HCT116 (cell line): ENCODE measurements at regions not wholly inside any gene's neighbourhood (a gene's known extent, or its start where the extent isn't known, plus 50 kb on each side); places are given as distances from the start of the nearest gene placed in this dataset.
"Not testable (repeated sequence)": the region's sequence is repeated elsewhere in the genome, so short reads cannot be mapped to it uniquely, and the experiment has no call there.

Source experiments
- ATAC-seq: fragments of 200-7000 bp; cut with Tn5 transposase; 2 replicates; pipeline ENCODE4 v1.9.1; 2020; ENCODE audit warnings: mild to moderate bottlenecking, moderate library complexity
- BruUV-seq: library from RNA; stranded (reverse); fragments of 400-500 nt; replicated peaks from 2 replicates; lab custom pipeline; 2021; lab: Mats Ljungman, UMichigan
- CTCF ChIA-PET: fragments of 300-600 bp; sonication (Branson Sonifier 250); formaldehyde crosslinking; loops from one replicate; lab custom pipeline; 2021; ENCODE audit warnings: antibody characterized with exemption; lab: Charles Lee
- POLR2A ChIA-PET: fragments of 300-600, 350-600 bp; sonication (Branson Sonifier 250); formaldehyde crosslinking; loops from one replicate; lab custom pipeline; 2021; ENCODE audit warnings: antibody characterized with exemption; lab: Charles Lee
- RAD21 ChIA-PET, 2 experiments: fragments of 300-600 bp; sonication (Branson Sonifier 250); formaldehyde crosslinking; loops; one replicate each; lab custom pipeline; 2023; ENCODE audit warnings: low total read pairs in 2 of 2; ENCODE audit not compliant: uncharacterized antibody in 2 of 2, unreplicated experiment in 2 of 2, low non-redundant PET in 1 of 2; lab: Charles Lee
- DNase-seq: peaks from one replicate; pipeline ENCODE4 v3.0.0-alpha.2; 2010; ENCODE audit warnings: low read depth, low spot score
- H2AFZ ChIP-seq: fragments of 200-600 bp; shearing (Covaris generic), sonication (generic); 2 replicates; pipeline ENCODE4 v1.6.1; 2017; ENCODE audit warnings: low read depth, mixed run types, mixed read lengths, antibody characterized with exemption, low read length; ENCODE audit not compliant: poor library complexity, severe bottlenecking
- H3K27ac ChIP-seq: 2 replicates; pipeline ENCODE4 v1.5.1; 2012; ENCODE audit warnings: low read depth, low read length
- H3K27me3 ChIP-seq: fragments of 200-600 bp; sonication (generic); 2 replicates; pipeline ENCODE4 v1.6.1; 2016; ENCODE audit warnings: mixed run types, low read length, mixed read lengths; ENCODE audit not compliant: insufficient read depth
- H3K36me3 ChIP-seq, 2 experiments: fragments of 200-500 bp in 1 of 2; fragments of 200-600 bp in 1 of 2; sonication (Bioruptor generic) in 1 of 2; sonication (generic) in 1 of 2; 2 replicates each; pipeline versions ENCODE4 v1.5.1 to v1.6.1; 2014 to 2016; ENCODE audit warnings: low read length in 2 of 2, inconsistent platforms in 1 of 2, mixed read lengths in 1 of 2, mixed run types in 1 of 2; ENCODE audit not compliant: insufficient read depth in 2 of 2, control insufficient read depth in 1 of 2
- H3K4me1 ChIP-seq, 2 experiments: fragments of 200-600 bp in 1 of 2; sonication (generic) in 1 of 2; 2 replicates each; pipeline versions ENCODE4 v1.5.1 to v1.6.1; 2012 to 2017; ENCODE audit warnings: low read length in 2 of 2, inconsistent platforms in 1 of 2, mild to moderate bottlenecking in 1 of 2, mixed read lengths in 1 of 2, mixed run types in 1 of 2, moderate library complexity in 1 of 2; ENCODE audit not compliant: insufficient read depth in 2 of 2, control insufficient read depth in 1 of 2
- H3K4me2 ChIP-seq: fragments of 200-600 bp; sonication (generic); 2 replicates; pipeline ENCODE4 v1.6.1; 2017; ENCODE audit warnings: mixed run types, low read length, mixed read lengths
- H3K4me3 ChIP-seq, 2 experiments: fragments of 200-600 bp in 1 of 2; sonication (generic) in 1 of 2; replicated peaks in 1 of 2; 2 replicates each; pipeline ENCODE4 v1.5.1; 2011 to 2016; ENCODE audit warnings: low read length in 2 of 2, control low read depth in 1 of 2, low read depth in 1 of 2, mild to moderate bottlenecking in 1 of 2, mixed read lengths in 1 of 2, mixed run types in 1 of 2
- H3K79me2 ChIP-seq: fragments of 200-600 bp; sonication (generic); 2 replicates; pipeline ENCODE4 v1.6.1; 2017; ENCODE audit warnings: mild to moderate bottlenecking, mixed run types, low read length, moderate library complexity, mixed read lengths; ENCODE audit not compliant: insufficient read depth
- H3K9ac ChIP-seq: fragments of 200-600 bp; sonication (generic); 2 replicates; pipeline ENCODE4 v1.6.1; 2016; ENCODE audit warnings: low read length, mixed read lengths
- H3K9me2 ChIP-seq: fragments of 200-600 bp; sonication (generic), shearing (Covaris generic); 2 replicates; pipeline ENCODE4 v1.6.1; 2017; ENCODE audit warnings: mixed run types, mild to moderate bottlenecking, moderate library complexity; ENCODE audit not compliant: insufficient read depth
- H3K9me3 ChIP-seq, 2 experiments: fragments of 200-500 bp in 1 of 2; fragments of 200-600 bp in 1 of 2; sonication (Bioruptor generic) in 1 of 2; sonication (generic) in 1 of 2; 2 replicates each; pipeline ENCODE4 v1.6.1; 2014 to 2017; ENCODE audit warnings: low read length in 2 of 2, mixed read lengths in 2 of 2, inconsistent platforms in 1 of 2, low read depth in 1 of 2, mild to moderate bottlenecking in 1 of 2, mixed run types in 1 of 2, moderate library complexity in 1 of 2; ENCODE audit not compliant: control insufficient read depth in 1 of 2, insufficient read depth in 1 of 2
- H4K20me1 ChIP-seq: fragments of 200-600 bp; sonication (generic), shearing (Covaris generic); 2 replicates; pipeline ENCODE4 v1.6.1; 2017; ENCODE audit warnings: mixed run types, mild to moderate bottlenecking, moderate library complexity; ENCODE audit not compliant: insufficient read depth
- EGR1 ChIP-seq: IDR thresholded peaks from 2 replicates; pipeline ENCODE4 v1.6.1; 2012; ENCODE audit warnings: low read depth
- EZH2 ChIP-seq: fragments of 200-600 bp; sonication (generic); IDR thresholded peaks from 2 replicates; pipeline ENCODE4 v1.6.1; 2017; ENCODE audit warnings: antibody characterized with exemption, mixed run types
- FOSL1 ChIP-seq: IDR thresholded peaks from 2 replicates; pipeline ENCODE4 v1.6.1; 2012; ENCODE audit warnings: low read depth
- POLR2A ChIP-seq: IDR thresholded peaks from 2 replicates; pipeline ENCODE4 v1.7.0; 2011; ENCODE audit warnings: borderline replicate concordance; ENCODE audit not compliant: insufficient read depth, insufficient read length; ENCODE audit errors: extremely low read depth
- SRF ChIP-seq: IDR thresholded peaks from 2 replicates; pipeline ENCODE4 v1.6.1; 2012; ENCODE audit warnings: low read depth
- TCF7L2 ChIP-seq: IDR thresholded peaks from 2 replicates; pipeline ENCODE4 v1.7.0; 2011; ENCODE audit warnings: borderline replicate concordance, inconsistent platforms; ENCODE audit not compliant: insufficient read depth, insufficient read length; ENCODE audit errors: extremely low read depth
- intact Hi-C: fragments of 100-400 bp; cut with micrococcal nuclease; formaldehyde crosslinking; loops from 2 replicates; pipeline ENCODE4 v1.10.0; 2022
- TF ChIP-seq, protein P1 (sequence below): IDR thresholded peaks from 2 replicates; pipeline ENCODE4 v1.6.1; 2012
- TF ChIP-seq, protein P2 (sequence below): IDR thresholded peaks from 2 replicates; pipeline ENCODE4 v1.6.1; 2012
- TF ChIP-seq, protein P3 (sequence below): IDR thresholded peaks from 2 replicates; pipeline ENCODE4 v1.6.1; 2012; ENCODE audit warnings: low read depth

DNA sequence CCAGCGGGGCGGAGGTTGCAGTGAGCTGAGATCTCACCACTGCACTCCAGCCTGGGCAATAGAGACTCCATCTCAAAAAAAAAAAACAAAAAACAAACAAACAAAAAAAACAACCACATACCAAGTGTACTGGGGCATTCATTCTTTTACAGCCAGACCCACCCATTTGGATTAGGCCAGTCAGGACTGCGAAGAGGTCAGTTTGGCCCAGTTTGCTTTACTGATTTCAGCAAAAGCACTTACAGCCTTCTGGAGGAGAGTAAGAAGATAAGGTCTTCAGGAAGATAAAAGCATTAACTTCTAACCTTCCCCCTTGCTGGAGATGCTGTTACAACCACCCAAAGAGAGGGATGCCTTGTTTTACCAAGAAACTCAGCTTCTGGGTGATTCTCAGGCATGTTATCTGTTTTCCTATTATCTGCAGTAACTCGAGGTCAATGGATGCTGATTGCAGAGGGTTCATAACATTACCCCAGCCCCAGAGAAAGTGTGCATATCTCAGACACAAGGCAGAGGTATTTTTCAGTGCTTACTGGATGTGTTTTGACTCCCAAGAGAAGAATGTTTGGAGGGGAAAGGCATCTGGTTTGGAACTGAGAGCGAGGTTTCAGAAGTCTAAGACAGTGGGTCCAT, 118.9 kb downstream of the RIN2 start:
- no peaks in the 10 kb centered on the region for H4K20me1 ChIP-seq
- no peaks in the 10 kb centered on the region for H3K27me3 ChIP-seq
- ATAC-seq (no peak), DNase-seq (no peak)
- H3K4me1 ChIP-seq = peaks cover 3 to 16% of the 10 kb centered on the region in 2 experiments; a peak in 3 of 4 replicates
- TF ChIP-seq POLR2A = no peak
- TF ChIP-seq EGR1 = no peak
- TF ChIP-seq, protein P1, sequence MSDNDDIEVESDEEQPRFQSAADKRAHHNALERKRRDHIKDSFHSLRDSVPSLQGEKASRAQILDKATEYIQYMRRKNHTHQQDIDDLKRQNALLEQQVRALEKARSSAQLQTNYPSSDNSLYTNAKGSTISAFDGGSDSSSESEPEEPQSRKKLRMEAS = no peak
- TF ChIP-seq, protein P2, sequence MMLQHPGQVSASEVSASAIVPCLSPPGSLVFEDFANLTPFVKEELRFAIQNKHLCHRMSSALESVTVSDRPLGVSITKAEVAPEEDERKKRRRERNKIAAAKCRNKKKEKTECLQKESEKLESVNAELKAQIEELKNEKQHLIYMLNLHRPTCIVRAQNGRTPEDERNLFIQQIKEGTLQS = no peak
- TF ChIP-seq, protein P3, sequence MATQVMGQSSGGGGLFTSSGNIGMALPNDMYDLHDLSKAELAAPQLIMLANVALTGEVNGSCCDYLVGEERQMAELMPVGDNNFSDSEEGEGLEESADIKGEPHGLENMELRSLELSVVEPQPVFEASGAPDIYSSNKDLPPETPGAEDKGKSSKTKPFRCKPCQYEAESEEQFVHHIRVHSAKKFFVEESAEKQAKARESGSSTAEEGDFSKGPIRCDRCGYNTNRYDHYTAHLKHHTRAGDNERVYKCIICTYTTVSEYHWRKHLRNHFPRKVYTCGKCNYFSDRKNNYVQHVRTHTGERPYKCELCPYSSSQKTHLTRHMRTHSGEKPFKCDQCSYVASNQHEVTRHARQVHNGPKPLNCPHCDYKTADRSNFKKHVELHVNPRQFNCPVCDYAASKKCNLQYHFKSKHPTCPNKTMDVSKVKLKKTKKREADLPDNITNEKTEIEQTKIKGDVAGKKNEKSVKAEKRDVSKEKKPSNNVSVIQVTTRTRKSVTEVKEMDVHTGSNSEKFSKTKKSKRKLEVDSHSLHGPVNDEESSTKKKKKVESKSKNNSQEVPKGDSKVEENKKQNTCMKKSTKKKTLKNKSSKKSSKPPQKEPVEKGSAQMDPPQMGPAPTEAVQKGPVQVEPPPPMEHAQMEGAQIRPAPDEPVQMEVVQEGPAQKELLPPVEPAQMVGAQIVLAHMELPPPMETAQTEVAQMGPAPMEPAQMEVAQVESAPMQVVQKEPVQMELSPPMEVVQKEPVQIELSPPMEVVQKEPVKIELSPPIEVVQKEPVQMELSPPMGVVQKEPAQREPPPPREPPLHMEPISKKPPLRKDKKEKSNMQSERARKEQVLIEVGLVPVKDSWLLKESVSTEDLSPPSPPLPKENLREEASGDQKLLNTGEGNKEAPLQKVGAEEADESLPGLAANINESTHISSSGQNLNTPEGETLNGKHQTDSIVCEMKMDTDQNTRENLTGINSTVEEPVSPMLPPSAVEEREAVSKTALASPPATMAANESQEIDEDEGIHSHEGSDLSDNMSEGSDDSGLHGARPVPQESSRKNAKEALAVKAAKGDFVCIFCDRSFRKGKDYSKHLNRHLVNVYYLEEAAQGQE = no peak
- no peak for TF ChIP-seq SRF
- no peak for TF ChIP-seq FOSL1
- no peak for TF ChIP-seq TCF7L2
- no peak for TF ChIP-seq EZH2
- no peaks in the 10 kb centered on the region for H3K9me2 ChIP-seq
- intact Hi-C loops = no loop called here
- ChIA-PET CTCF (no interaction called here), RAD21 (no interaction called here), POLR2A (no interaction called here)
- no peak overlapping the region for H3K4me2 ChIP-seq
- H3K9me3 ChIP-seq = no peaks in the 10 kb centered on the region
- no peak overlapping the region for H3K27ac ChIP-seq
- H3K79me2 ChIP-seq = no peaks in the 10 kb centered on the region
- H3K4me3 ChIP-seq = no peak overlapping the region
- no peak overlapping the region for H2AFZ ChIP-seq
- no TSS peak for BruUV-seq
- H3K36me3 ChIP-seq = no peaks in the 10 kb centered on the region
- no peak overlapping the region for H3K9ac ChIP-seq

DNA sequence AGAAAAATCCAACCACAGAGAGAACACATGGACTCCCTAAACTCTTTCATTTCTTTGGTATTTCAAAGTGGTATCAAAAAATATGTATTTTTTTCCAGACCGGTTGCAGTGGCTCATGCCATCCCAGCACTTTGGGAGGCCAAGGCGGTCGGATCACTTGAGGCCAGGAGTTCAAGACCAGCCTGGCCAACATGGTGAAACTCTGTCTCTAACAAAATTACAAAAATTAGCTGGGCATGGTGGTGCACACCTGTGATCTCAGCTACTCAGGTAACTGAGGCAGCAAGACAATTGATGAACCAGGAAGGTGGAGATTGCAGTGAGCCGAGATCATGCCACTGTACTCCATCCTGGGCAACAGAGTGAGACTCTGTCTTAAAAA, 121.8 kb downstream of the RIN2 start:
- Histone ChIP-seq H3K4me1 (peaks cover 3 to 21% of the 10 kb centered on the region in 2 experiments; a peak in 3 of 4 replicates), H3K4me2 (peak overlapping the region; percentile 76)
- H3K4me3 ChIP-seq, BruUV-seq, RAD21 ChIA-PET, ATAC-seq, H3K27ac ChIP-seq, H3K9me2 ChIP-seq, H3K9ac ChIP-seq, DNase-seq, CTCF ChIA-PET, H3K36me3 ChIP-seq, H3K27me3 ChIP-seq, POLR2A ChIA-PET, H4K20me1 ChIP-seq, H3K9me3 ChIP-seq, H3K79me2 ChIP-seq, H2AFZ ChIP-seq: not testable (repeated sequence)
- intact Hi-C loops = loop anchor here (10.0 kb wide), 1 partner anchor 95 kb away; no protein-coding TSS in a partner anchor
